Activated naive CD4-positive, alpha-beta T cell treated with anti-CD3 and anti-CD28 coated beads, Interleukin-2, amount 50 U/mL, for 72 hours (primary cell): ENCODE measurements at regions not wholly inside any gene's neighbourhood (a gene's known extent, or its start where the extent isn't known, plus 50 kb on each side); places are given as distances from the start of the nearest gene placed in this dataset.

Experiments
- ATAC-seq, 2 donors: fragments of 150-1000 bp; cut with Tn5 transposase; 2 replicates each; pipeline ENCODE4 v1.10.0; 2021; ENCODE audit warnings: mild to moderate bottlenecking in 2 of 2, moderate library complexity in 2 of 2
- DNase-seq, 2 donors: peaks; one replicate each; pipeline ENCODE4 v3.0.0; 2021 to 2022; ENCODE audit warnings: low spot score in 2 of 2
- H3K27ac Mint-ChIP-seq, 2 donors: one replicate each; pipeline ENCODE4 v1.8.0; 2022; ENCODE audit warnings: mild to moderate bottlenecking in 2 of 2, mixed read lengths in 2 of 2
- H3K36me3 Mint-ChIP-seq, 2 donors: one replicate each; pipeline ENCODE4 v1.8.0; 2022; ENCODE audit warnings: mixed read lengths in 2 of 2
- H3K9me3 Mint-ChIP-seq, 2 donors: one replicate each; pipeline ENCODE4 v1.8.0; 2022; ENCODE audit warnings: mixed read lengths in 2 of 2

DNA sequence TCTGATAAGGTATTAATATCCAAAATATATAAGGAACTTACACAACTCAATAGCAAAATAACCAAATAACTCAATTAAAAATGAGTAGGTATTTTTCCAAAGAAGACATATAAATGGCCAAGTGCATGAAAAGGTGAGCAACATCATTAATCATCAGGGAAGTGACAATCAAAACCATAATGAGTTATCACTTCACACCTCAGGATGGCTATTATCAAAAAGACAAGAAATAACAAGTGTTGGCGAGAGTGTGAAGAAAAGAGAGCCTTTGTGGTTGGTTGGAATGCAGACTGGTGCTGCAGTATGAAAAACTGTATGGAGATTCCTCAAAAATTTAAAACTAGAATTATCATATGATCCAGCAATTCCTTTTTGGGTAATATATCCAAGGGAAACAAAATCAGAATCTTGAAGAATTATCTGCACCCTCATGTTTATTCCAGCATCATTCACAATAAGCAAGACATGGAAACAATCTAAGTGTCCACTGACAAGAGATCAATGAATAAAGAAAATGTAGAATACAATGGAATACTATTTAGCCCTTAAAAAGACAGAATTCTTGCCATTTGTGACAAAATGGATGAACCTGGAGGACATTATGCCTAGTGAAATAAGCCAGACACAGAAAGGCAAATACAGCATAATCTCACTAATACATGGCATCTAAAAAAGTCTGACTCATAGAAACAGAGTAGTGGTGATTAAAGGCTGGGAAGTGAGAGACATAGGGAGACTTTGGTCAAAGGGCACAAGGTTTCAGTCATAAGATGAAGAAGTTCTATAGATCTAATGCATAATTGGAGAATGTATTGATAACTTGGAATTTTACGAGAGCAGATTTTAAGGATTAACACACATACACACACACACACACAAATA is 175.6 kb downstream of the FOXA2 start:
- Mint-ChIP-seq H3K9me3 (peaks cover 16 to 17% of the 10 kb centered on the region in 2 donors), H3K27ac (no peak overlapping the region), H3K36me3 (no peaks in the 10 kb centered on the region)
- ATAC-seq (no peak), DNase-seq (no peak)

- H3K27ac Mint-ChIP-seq: no peak overlapping the region
- no peak for DNase-seq
- no peaks in the 10 kb centered on the region for H3K36me3 Mint-ChIP-seq
- H3K9me3 Mint-ChIP-seq: peaks cover 12 to 14% of the 10 kb centered on the region in 2 donors
- ATAC-seq: no peak
Measured at GRCh38 chr20:22407237-22408193, 176.9 kb downstream of the FOXA2 start.

DNA sequence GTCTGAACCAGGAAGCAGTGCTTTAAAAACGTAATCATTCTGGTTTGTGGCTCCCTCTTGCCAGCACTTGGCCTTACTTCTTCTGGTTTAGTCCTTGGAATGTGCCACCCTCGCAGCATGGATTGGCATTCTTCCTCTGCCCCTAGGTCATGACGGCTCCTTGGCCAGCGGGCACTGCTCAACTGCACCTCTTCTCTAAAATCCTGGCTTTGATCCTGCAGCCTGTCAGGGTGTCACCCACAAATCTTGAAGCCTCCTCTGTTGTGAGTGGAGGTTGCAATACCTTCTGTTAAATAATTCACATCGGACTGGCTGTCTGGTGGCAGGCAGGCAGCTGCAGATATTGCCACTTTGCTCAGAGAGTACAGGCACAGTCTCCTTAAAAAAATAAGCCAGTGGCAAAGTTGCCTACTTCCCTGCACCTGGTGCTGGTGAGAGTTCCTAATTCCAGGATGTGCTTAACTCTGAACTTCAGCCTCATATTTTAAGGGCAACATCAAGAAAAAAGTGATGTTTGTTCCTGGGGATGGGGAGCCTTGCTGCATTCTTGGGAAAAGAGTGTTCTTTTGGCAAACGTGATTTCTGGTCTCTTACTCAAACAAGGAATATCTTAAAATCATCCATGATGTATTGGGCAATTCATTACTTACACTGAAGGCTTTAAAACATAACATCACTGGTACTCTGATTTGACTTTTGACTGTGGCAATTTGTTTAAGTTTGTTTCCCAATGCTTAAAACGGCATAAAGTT is 179.8 kb downstream of the FOXA2 start:
- Mint-ChIP-seq H3K27ac (no peak overlapping the region), H3K36me3 (no peaks in the 10 kb centered on the region), H3K9me3 (peaks cover 6 to 11% of the 10 kb centered on the region in 2 donors)
- DNase-seq (no peak), ATAC-seq (no peak)

GRCh38 chr20:22403632-22404361 is 180.6 kb downstream of the FOXA2 start:
- peaks cover 2 to 6% of the 10 kb centered on the region in 2 donors for H3K9me3 Mint-ChIP-seq
- no peaks in the 10 kb centered on the region for H3K36me3 Mint-ChIP-seq
- no peak for ATAC-seq
- DNase-seq: no peak
- H3K27ac Mint-ChIP-seq: no peak overlapping the region

DNA sequence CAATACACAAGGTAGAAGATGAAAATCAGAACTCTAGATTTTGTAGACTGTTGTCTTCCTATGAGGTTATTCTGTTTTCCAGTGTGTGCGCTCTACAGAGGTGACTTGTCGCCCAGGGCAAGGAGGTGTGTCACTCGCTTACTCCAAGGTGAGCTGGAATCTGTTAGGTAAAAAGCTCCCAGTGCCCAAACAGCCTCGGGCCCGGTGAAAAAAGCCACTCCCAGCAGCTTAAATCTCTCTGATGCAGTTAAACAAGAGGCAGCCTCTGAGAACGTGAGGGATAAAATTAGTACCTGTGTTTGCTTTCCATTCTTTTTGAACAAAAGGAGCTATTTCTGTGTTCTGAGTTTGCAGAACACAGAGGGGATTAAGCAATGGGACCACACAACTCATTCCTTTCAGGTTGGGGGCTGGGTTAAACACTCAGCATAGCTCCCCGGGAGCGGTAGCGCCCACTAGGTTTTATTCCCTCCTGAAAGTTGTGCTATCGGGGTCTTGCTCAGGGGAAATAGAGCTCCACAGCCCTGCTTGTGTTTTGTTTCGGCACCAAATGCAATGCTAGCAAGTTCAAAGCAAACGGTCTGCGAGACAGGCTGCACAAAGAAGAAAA is 181.2 kb downstream of the FOXA2 start:
- Mint-ChIP-seq H3K27ac (no peak overlapping the region), H3K9me3 (peaks cover 4 to 10% of the 10 kb centered on the region in 2 donors), H3K36me3 (no peaks in the 10 kb centered on the region)
- ATAC-seq (no peak), DNase-seq (no peak)

DNA sequence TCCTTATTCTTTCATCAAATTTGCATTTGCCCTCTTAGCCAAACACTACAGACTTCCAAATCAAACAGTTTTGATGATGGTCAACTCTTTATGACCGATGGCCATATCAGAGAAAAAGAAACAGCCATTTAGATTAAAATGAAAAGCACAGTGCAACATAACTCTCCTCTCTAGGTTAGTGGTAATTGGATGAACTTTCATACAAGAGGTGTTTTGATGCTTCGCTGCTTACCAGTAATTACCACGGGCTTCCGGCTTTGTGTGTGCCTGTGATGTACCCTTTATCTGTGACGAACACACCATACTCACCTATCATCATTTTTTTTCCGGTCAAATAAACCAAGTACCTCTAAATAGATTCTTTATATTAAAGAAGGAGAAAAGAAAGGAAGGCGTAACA is 181.8 kb downstream of the FOXA2 start:
- ATAC-seq: no peak
- no peak for DNase-seq
- Mint-ChIP-seq H3K9me3 (peaks cover 5 to 13% of the 10 kb centered on the region in 2 donors), H3K36me3 (no peaks in the 10 kb centered on the region), H3K27ac (no peak overlapping the region)

- Mint-ChIP-seq H3K36me3 (no peaks in the 10 kb centered on the region), H3K27ac (no peak overlapping the region), H3K9me3 (peaks cover 5 to 7% of the 10 kb centered on the region in 2 donors)
- ATAC-seq (no peak), DNase-seq (no peak)
Measured at GRCh38 chr20:22400440-22400839, 183.9 kb downstream of the FOXA2 start.

- H3K27ac Mint-ChIP-seq: no peak overlapping the region
- no peaks in the 10 kb centered on the region for H3K36me3 Mint-ChIP-seq
Measured at GRCh38 chr20:22394583-22394982, 189.8 kb downstream of the FOXA2 start.

GRCh38 chr20:22390543-22390903 is 193.8 kb downstream of the FOXA2 start:
- peaks cover 3 to 5% of the 10 kb centered on the region in 2 donors for H3K9me3 Mint-ChIP-seq
- H3K36me3 Mint-ChIP-seq: no peaks in the 10 kb centered on the region
- no peak for DNase-seq
- no peak overlapping the region for H3K27ac Mint-ChIP-seq
- no peak for ATAC-seq

More at GRCh38 chr20:22394583-22394982, 189.8 kb downstream of the FOXA2 start:
- no peak for DNase-seq
- H3K9me3 Mint-ChIP-seq: peaks cover 5 to 7% of the 10 kb centered on the region in 2 donors
- ATAC-seq: no peak

DNA sequence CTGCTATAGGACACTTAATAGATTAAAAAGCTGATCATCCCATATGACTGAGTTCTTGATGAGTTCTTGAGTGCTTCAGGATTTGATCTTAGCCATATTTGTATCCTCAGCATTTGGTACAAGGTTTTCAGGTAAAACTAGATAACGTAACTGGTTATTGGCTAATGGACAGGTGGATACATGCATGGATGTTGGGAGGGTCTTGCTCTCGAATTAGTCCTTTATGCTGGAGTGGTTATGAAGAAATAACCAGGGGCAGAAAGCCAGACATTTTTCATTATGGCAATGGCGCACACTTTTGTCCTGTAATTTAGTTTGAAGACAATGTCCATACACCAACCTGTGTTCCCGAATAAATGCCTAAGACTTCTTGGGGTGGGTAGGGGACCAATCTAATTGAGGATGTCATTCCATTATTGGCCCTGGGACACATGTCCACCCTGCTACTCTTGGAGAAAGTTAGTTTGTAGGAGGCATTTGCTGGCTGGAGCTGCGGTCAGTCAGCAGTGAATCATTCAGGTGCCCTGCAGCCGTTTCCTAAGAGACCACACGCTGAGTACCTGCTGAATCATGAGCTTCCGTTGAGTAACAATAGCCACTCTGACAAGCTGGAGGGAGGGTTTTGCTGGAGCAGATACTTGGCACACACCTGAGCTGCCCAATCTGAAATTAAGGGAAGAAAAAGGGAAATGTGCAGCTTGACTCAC is 194.4 kb downstream of the FOXA2 start:
- no peaks in the 10 kb centered on the region for H3K36me3 Mint-ChIP-seq
- peaks cover 3 to 5% of the 10 kb centered on the region in 2 donors for H3K9me3 Mint-ChIP-seq
- ATAC-seq: no peak
- H3K27ac Mint-ChIP-seq: no peak overlapping the region
- no peak for DNase-seq

DNA sequence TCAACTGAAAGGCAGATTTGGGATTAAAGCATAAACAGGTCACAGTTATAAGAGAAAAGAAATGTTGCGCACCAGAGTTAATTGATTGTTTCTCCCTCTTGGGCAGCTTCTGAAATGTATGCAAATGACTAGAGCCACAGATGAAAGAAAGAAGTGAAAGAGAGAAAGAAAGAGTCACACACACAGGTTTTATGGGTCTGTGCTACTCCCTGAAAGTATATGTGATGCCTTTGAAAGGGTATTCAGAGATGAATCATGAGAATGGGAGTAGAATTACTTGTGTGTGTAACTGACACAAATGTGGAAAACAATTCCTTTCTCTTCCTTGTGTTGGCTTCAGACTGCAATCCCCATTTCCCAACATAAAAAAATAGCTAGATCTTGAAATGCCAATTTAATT is 196.9 kb downstream of the FOXA2 start:
- H3K27ac Mint-ChIP-seq: no peak overlapping the region
- H3K9me3 Mint-ChIP-seq: peaks cover 3 to 5% of the 10 kb centered on the region in 2 donors
- ATAC-seq: no peak
- H3K36me3 Mint-ChIP-seq: no peaks in the 10 kb centered on the region
- DNase-seq: no peak

DNA sequence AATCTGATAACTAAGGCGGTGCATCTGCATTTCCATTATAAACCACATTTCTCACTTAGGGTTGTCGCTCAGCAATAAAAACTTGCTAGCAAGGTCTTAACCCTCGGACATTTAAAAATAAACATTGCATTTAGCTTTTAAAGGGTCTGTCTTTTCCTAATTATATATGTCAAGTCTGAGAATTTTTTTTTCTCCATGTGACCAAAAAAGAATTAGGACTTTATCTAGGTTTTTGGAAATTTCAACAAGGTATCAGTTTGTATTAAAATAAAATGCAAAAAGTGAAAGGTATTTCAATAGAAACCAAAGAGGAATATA is 198.1 kb downstream of the FOXA2 start:
- DNase-seq (no peak), ATAC-seq (no peak)
- Mint-ChIP-seq H3K36me3 (no peaks in the 10 kb centered on the region), H3K9me3 (peaks cover 3 to 5% of the 10 kb centered on the region in 2 donors), H3K27ac (no peak overlapping the region)

DNA sequence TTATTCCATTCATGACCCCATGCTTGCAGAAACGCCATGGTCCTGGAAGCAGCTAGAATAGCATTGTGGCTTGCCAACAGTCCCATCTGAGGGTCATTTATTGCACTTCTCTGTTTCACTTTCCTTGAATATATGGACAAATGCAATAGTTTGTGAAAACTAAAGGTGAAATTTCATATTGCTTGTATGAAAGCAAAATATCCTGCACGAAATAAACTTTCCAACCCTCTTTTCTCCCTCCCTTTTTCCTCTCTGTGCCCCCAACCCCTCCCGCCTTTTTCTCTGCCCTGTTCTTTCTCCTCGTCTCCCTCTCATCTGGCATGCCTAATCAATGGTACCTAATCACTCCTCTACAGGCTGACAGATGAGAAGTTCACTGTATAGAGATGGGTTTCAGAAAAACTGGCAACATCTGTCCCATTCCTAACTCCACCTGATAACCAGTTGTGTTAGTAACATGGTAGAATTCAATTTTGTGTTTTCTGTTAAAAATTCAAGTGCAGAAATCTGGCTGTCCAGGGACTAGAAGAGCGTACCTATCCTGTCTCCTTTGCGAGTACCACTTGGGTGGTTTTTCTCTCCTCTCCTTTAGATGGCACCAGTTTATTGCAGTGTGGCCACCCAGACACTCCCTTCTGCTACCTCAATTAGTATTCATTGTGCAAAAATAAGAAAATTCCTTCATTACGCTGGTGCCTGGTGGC is 198.6 kb downstream of the FOXA2 start:
- Mint-ChIP-seq H3K9me3 (peaks cover 3 to 5% of the 10 kb centered on the region in 2 donors), H3K27ac (no peak overlapping the region), H3K36me3 (no peaks in the 10 kb centered on the region)
- ATAC-seq: no peak
- DNase-seq: no peak

DNA sequence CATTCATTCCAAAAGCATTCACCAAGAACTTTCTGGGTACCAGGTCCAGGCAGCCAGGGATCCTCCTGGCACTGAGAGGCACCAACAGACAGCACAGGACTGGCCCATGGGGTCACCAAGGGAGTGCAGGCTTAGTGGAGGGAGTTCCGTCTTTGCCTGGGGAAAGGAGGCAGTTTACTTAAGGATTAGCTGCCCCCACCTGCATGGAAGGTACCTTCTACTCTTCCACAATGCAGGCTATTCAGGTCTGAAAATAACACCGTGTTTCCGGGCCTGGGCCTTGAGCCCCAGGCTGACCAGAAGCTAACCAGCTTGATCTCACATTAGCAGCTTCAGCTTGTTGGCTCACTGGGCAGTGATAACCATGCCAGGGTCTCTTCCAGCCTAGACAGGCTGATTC is 199.4 kb downstream of the FOXA2 start:
- H3K9me3 Mint-ChIP-seq: peaks cover 3 to 5% of the 10 kb centered on the region in 2 donors
- no peak for DNase-seq
- ATAC-seq: no peak

GRCh38 chr20:22383156-22383555 is 201.2 kb downstream of the FOXA2 start:
- Mint-ChIP-seq H3K36me3 (no peaks in the 10 kb centered on the region), H3K27ac (no peak overlapping the region), H3K9me3 (peaks cover 3 to 5% of the 10 kb centered on the region in 2 donors)
- DNase-seq (no peak), ATAC-seq (no peak)

More for the DNA sequence above, 199.4 kb downstream of the FOXA2 start:
- Mint-ChIP-seq H3K27ac (no peak overlapping the region), H3K36me3 (no peaks in the 10 kb centered on the region)
